H4 (cell line): ENCODE measurements at regions not wholly inside any gene's neighbourhood (a gene's known extent, or its start where the extent isn't known, plus 50 kb on each side); places are given as distances from the start of the nearest gene placed in this dataset.
A peak's percentile ranks its signal among the peaks of the same experiment; 100 is the strongest.

Experiments used
- DNase-seq: peaks from one replicate; pipeline ENCODE4 v3.0.0-alpha.2; 2015; ENCODE audit warnings: low spot score

DNA sequence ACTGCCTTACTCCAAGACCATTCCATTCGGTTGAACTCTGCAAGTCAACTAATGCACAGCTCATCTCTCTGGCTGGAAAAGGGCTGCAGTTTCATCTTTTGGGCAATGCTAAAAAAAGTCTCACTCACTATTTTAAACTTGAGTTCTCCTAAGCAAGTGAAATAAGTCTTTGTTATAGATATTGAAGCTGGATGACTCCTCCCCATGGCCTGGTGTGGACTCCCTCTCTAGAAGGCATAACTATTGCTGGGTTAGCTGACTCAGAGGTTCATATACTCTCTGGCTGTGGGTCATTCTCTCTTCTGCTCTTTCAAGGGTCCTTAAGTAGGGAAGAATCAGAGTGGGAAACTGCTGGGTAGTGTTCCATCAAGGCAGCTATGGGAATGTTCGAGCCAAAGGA, 88.0 kb downstream of the XCL2 start:
- DNase-seq = no peak

DNA sequence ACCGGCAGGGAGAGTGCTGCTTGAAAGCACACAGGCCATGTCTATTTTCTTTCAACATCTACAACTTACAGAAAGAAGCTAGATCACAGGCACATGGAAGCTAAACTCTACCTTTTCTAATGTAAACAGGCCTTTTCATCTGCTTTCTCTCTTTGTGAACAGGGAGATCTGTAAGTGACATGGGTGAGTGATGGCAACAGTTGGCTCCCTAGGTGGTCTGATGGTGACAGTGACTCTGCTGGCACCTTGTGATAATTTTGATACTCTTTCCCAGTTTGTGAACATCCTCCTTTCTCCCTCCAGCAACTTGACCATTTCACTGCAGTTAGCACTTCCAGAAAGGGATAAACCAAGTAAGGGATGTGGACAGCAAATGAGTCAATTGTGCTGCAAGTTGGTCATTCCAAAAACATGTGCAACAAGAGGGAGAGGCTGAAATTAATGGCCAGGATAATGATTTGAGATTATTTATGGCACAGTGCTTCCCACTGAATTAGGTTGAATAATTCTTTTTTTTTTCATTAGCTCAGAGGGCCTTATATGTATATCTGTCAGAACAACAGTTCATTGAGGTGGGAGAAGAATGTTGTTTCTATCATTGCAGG, 89.5 kb downstream of the XCL2 start:
- DNase-seq = no peak

DNA sequence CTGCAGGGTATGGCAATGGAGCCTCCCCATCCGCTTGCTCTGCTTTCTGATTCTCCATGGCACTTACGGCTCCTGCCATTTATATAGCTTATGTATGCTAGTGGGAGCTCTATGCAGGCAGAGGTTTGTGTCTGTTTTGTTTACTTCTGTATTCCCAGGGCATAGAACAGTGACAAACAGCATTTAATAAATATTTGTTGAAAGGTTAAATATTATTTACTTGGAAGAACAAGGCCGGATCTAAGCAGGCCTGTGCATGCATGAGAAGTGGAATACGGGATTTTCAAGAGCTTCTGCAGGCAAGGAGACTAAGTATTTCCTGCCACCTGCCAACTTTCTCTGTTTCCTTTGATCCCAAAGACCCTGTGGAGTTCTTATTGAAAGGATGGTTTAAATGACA, 90.7 kb downstream of the XCL2 start:
- DNase-seq = no peak

DNA sequence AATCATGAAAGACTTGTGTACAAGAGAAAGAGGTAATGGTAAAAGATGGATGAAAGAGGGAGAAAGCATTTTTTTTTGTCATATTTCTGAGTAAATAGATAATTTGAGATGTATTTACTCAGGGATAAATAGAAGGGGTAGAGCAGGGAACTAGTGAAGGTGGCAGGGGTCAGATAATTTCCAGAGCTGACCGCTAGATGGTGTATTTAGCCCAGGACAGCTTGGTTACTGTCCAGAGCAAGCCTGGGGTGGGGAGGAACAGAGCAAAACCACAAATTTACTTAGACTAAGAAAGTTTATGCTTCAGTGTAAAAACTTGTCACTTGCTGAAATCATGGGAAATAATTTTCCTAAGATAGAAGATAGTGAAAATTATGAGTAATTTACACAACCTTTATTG, 91.5 kb downstream of the XCL2 start:
- no peak for DNase-seq

DNA sequence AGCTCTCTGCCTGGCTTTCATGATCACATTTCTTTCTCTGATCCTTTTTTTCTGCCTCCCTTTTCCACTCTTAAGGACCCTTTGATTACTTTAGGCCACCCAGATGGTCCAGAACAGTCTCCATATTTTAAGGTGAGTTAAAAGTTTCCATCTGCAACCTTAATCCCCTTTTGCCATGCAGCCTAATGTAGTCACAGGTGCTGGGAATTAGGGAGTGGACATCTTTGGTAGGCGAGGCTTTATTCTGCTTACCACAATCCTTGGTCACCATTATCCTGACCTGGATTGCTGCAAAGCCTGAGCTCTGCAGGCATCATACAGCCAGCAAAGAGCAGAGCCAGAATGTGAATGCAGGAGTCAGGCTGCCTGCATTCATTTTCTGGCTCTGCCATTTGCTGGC, 95.9 kb downstream of the XCL2 start:
- DNase-seq = no peak

DNA sequence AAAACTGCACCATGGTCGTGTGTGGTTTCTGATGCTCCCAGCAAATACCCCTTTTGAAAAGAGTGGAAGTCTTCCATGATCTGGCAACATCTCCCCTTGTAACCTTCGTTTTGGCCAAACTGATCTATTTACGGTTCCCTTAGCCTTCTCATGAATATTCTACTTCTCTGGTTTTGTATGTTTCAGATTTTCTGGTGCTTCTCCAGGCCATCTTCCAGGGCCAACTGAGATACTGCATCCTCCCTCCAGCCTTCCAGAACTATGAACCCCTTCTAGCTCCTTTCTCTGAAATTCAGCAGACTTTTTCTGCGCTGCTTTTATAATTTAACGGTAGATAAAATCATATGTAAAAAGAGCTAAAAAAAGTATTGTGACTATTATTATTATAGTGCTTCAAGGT, 97.7 kb downstream of the XCL2 start:
- no peak for DNase-seq

DNA sequence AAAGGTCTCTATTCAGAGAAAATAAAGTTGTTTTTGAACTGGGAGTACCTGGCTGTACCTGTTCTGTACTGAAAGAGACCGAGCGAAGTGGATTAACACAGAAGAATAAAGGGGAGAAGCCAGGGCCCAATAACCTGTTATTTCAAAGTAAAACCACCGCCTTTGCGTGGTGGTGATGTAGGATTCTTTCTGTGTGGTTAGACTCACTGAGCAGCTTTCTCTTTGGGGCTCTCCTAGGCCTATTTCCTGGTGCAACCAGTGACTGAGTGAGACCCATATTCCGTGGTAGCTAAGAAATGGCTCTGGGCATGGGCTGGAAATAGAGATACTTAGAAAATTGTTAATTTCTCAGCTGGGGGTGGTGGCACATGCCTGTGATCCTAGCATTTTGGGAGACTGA, 99.9 kb downstream of the XCL2 start:
- no peak for DNase-seq

DNA sequence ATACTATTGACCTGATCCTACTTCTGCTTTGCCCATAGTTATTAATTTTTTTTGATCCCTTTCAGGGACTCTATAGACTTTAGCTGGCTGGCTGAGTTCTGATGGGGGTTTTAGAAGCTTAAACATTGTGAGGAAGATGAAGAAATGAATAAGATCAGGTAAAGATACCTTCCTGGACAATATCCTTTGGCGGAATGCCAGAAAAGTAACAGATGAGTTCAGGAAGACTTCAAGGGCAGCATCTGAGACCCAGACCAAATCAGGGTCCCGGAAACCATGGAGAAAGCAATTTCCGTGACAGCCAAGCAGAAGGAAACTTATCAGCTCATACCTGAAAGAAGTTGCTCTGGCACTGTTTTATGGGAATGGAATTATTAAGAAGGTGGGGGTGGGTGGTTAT, 100.4 kb downstream of the XCL2 start:
- DNase-seq = no peak

DNA sequence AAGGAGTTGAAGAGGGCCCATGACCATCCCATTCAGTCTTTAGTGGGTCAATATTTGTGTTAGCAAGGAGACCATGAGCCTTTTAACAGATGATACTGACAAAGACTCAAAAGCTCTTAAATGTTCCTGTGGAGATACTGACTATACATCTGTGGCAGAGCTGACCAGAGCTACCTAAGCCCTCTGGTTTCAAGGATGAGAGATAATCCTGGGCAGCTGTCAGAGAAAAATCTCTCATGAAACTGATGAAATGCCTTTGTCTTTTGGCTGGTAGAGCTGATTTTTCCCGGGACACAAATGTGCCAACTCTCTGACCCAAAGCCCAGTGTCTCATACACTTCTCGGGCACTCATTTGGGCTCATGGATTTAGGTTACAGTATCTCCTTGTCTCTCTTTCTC, 100.9 kb downstream of the XCL2 start:
- no peak for DNase-seq

DNA sequence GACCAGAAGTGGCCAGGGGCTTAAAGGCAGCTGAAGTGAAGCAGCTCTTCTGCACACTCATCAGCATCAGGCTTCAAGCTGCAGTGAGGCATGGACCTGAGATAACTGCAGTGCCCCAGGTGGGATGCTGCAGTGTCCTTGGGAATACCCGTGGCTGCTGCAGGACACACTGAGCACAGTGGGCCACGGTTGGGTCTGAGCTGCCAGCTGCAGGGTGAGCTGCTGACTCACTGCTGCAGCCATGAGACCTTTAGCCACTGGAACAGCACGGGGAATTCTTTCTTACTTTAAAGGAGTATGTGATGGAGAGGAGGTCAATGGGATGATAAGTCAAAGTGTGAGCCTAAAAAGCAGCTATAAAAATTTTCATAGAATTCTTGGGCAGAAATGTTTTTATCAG, 102.1 kb downstream of the XCL2 start:
- no peak for DNase-seq

DNA sequence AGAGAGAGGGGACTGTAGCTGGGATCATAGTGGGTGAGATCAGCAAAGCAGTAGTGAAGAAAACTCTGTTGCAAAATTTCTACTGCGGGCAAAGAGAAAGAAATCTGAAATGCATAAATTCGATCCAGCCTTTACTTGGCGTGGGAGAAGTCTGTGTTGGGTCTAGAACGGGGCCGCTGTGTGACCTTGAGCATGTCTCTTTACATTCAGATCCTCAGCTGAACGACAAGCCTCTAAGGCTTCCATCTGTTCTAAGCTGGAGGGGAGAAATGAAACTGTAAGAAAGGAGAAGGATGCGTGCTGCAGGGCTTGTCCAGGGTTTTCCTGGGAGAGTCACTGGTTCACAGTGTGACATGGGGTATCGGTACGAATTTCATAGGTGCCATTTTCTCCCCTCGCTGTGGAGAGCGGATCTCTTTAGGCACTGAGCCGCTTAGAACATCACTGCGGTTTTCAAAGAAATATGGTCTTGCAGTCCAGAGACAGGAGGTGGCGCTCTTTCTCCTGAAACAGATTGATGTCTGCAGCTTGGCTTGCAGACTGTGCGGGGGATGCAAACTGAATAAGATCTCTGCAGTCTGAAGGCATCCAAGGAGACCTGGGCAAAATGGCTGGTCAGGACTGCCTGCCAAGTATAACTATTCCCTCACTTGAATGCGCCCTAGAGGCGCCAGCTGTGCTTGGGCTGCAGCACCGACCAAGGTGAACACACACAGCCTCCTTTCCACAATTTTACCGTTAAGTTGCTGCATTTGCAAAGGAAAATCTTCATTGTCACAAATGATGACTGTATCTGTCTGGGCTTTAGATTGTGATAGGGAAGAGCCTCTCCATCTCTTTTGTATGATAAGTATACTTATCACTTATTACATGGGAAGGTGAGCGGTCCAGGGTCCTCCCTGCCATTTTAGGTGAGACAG, 104.1 kb downstream of the XCL2 start:
- DNase-seq = peak; percentile 91

DNA sequence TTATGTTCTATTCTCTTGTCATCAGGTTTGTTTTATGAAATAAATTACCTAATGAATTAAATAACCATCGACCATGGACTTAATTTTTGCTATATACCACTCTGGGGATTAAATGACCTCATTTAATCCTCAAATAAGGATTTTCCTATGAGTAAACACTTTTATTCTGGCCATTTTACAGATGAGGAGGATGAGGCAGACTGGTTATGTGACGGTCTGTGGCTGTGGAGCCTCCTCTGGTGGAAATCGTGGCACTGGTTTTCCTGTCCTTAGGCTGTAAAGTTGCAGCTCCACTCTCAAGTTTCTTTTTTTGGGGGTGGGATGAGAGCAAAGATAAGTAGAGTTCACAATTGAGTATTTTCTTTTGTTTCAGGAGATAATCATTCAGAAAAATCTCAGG, 105.2 kb downstream of the XCL2 start:
- no peak for DNase-seq

DNA sequence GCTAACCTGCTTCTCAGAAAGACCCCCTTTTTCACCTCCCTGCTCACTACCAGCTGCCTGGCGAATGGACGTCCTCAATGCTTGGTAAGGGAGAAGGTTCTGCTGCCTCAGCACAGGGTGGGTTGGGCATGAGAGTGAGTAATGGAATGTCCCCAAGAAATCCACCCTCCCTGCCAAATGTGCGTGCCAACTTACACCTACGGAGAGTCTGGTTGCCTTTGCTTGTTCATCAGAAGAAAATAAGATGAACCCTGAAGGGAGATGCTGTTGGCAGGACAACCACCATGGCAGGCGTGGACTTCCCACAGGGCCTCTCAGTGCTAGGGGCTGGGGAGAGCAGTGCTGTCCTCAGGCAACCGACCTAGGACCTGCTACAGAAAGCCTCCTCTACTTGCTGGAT, 106.0 kb downstream of the XCL2 start:
- DNase-seq = no peak

DNA sequence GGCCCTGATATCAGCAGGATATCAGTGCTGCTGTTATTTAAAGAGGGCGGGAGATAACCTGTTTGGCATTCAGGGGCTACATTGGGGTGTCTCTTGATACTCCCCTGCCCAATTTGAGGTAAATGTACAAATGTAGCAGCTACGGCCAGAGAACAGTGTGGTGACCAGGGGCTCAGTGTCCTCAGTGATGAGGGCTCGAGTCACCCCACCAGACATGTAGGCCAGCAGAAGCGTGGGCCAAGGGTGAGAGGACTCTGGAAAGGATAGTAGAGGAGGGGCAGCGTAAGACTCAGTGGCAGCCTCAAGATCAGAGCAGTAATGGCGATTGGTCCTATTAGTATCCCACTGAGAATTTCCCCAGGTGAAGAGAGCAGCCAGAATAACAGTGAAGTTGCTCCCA, 108.4 kb downstream of the XCL2 start:
- DNase-seq = no peak

DNA sequence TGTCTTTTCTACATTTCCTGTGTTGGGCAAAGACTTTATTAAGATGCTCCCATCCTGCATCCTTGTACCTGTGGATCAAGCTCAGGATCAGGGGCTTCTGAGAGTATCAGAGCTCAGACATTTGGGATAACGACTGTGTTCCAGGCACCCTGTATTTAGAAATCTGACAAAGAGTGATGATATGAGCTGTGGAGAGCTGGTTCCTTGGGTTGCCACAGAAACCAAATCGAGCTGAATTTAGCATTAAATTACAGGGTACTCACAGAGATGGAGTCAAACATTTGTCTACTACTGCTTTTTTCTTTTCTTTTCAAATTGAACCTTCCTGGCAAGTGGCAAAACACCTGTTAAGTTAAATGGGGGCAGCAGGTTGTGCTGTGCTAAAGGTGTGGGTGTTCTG, 110.6 kb downstream of the XCL2 start:
- no peak for DNase-seq

DNA sequence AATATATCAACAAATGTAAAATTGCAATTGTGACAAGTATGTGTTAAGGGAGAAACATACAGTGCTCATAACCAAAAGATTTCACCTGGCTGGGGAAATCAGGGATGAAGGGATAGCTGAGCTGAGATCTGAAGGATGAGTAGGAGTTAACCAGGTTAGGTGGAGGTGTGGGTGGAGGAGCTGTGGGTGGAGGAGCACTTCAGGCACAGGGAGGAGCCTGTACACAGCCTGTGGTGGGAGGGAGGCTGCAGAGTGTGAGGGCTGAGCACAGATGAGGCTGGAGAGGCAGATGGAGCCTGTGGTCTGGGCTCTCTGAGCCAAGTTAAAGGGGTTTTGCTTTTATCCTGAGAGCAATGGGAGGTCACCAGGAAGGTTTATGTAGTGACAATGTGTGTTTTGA, 111.9 kb downstream of the XCL2 start:
- DNase-seq = no peak

DNA sequence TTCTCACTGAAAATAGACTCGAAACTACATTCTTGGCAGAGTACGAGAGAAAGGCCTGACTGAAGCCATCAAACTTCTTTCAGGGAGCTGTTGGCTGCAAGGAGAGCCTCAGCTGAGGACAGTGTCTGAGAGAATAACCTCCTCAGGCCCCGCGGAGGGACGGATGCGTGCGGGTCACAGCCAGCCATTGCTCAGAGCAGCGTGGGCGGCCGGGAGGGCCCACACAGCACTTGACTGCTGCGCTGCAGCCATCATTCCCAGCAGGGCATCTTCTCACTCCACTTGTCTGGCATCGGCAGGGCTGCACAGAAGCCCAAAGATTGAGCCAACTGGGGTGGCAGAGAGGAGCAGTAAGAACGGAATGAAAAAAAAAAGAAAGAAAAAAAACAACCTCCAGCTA, 113.5 kb downstream of the XCL2 start:
- no peak for DNase-seq

DNA sequence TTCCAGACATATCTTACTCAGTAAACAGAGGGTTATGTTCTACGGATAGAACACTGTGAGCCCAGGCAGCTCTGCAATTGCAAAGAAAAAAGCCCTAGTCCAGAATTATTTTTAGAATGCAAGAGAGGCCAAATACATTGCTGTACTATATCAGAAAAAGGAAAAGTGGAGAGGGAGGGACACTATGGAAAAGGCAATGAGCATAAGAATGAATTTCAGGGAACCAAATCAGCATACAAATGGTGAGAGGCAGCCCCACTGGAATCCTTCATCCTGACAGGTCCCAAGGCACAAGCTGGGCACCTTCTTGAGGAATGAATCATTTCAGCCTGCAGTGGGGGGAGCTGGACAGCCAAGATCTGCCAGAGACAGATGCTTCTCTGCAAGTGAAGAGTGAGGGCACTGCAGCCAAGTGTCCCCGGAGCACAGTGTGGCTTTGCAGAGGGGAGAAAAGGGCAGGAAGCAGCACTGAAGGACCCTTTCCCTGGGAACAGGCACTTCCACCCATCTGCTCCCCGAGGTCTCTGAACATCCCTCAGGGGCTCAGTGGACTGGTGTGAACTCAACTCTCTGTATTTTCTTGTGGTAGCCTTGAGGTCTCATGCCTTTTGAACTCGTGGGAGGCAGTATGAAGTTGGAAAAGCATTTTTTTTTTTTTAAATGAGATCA, 115.6 kb downstream of the XCL2 start:
- DNase-seq = no peak

DNA sequence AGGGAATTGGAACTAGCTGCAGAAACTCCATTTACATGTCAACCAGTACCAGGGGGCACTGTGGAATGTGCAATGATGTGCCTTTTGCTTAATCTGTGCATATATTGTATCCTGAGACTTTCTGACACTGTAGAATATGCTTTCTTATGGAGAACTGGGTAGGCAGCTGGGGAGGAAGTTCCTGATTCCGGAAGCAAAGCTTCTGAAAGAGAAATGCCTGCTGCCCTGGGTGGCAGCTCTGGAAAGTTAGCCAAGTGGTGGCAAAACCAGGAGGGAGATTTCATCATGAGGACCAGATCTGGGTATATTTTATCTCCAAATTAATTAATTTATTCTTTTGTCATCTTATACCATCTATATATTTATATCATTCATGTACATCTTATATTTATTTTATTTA, 116.7 kb downstream of the XCL2 start:
- DNase-seq = no peak

DNA sequence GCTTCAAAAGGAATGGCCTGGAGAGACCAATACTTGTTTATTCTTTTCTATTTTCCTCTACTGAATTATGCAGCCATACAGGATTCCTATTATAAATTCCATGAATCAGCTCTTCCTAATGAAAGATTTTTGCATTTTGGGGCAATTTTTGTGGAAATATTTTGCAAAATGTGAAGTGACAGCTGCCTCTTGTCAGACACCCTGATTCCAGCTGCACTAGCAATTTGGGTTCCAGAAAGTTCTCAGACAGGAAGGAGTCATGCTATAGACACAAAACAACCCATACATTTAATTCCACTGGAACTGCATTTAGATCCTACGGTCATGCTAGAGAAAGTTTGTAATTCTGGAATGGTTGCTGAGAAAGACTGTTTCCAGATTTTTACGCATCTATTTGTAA, 119.5 kb downstream of the XCL2 start:
- DNase-seq = no peak

DNA sequence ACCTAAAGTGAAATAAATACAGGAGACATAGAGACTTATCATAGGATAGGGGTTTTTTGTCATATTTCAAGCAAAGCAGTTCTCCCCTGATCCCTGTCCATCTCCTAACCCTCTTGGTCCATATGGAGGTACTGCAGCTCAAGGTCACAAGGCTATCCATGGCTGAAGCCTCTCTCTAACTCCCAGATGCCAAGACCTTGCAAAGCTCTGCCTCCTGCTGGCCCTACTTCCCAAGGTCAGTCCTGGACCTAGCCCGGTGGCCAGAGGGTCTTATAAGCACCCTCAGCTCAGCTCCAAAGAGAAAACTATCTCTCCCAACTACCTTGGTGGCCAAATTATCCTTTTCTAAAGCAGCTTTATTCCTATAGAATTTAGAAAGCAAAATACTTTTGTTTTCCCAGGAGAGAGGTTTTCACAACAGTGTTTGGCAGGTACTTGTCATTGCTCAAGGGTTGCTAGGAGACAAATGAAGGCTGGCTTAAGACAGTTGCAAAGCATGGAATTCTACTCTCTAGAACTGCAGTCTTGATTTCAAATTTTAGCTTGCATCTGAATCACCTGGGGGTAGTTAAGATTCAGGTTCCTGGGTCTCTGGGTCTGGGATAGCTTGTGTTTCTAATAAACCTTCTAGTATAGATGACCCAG, 121.5 kb downstream of the XCL2 start:
- no peak for DNase-seq

DNA sequence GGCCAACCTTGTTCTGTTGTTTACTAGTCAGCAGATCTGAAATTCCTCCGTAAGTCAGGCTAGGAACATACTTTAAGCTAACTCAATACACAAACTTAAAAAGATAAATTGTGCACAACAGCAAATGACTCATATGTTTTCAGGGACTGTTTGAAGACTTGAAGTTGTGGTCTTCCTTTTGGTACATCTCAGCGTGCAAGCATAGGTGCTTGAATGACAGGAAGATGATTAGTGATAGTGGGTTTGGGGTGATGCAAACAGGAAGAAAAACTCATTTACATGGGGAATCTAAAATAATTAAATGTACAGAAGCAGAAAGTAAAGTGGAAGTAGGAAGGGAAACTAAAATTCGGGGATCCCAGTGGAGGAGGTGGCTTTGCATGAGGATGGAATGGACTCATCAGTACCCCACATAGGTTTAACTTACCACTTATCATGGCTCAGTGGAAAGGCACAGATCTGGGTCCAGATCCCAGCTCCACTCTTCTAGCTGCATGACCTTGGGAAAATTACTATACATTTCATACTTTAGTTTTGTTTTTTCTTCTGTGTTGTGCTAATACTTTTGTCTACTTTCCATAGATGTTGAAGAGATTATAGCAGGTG, 122.3 kb downstream of the XCL2 start:
- no peak for DNase-seq
